Fibroblast of lung (primary cell): ENCODE measurements at regions not wholly inside any gene's neighbourhood (a gene's known extent, or its start where the extent isn't known, plus 50 kb on each side); places are given as distances from the start of the nearest gene placed in this dataset.

Experiments used
- DNase-seq, 2 donors: peaks; one replicate each; pipeline versions ENCODE4 v3.0.0 to v3.0.0-alpha.2; 2010; ENCODE audit warnings: low read depth in 2 of 2
- H2AFZ ChIP-seq: 2 replicates; pipeline ENCODE4 v1.5.1; 2012; ENCODE audit warnings: low read length, control low read depth, inconsistent platforms
- H3K27ac ChIP-seq: 2 replicates; pipeline ENCODE4 v1.5.1; 2011; ENCODE audit warnings: low read length, control low read depth; ENCODE audit not compliant: insufficient read depth
- H3K27me3 ChIP-seq: 2 replicates; pipeline ENCODE4 v1.5.1; 2011; ENCODE audit warnings: mild to moderate bottlenecking, low read length; ENCODE audit not compliant: control insufficient read depth, insufficient read depth
- H3K36me3 ChIP-seq: 2 replicates; pipeline ENCODE4 v1.5.1; 2011; ENCODE audit warnings: low read length; ENCODE audit not compliant: control insufficient read depth, insufficient read depth
- H3K4me1 ChIP-seq: 2 replicates; pipeline ENCODE4 v1.5.1; 2011; ENCODE audit warnings: low read length; ENCODE audit not compliant: control insufficient read depth, insufficient read depth; ENCODE audit errors: extremely low read depth
- H3K4me2 ChIP-seq: 2 replicates; pipeline ENCODE4 v1.5.1; 2011; ENCODE audit warnings: low read length, control low read depth; ENCODE audit not compliant: insufficient read depth; ENCODE audit errors: extremely low read depth
- H3K4me3 ChIP-seq, 4 experiments: fragments of 200-600 bp in 1 of 4; sonication (generic) in 1 of 4; replicated peaks in 1 of 4; 2 replicates each; pipeline ENCODE4 v1.5.1; 2011 to 2016; ENCODE audit warnings: low read length in 4 of 4, low read depth in 3 of 4, mild to moderate bottlenecking in 3 of 4, control low read depth in 2 of 4, inconsistent platforms in 1 of 4, mixed read lengths in 1 of 4; ENCODE audit not compliant: insufficient read depth in 1 of 4; ENCODE audit errors: control extremely low read depth in 1 of 4
- H3K79me2 ChIP-seq: 2 replicates; pipeline ENCODE4 v1.5.1; 2012; ENCODE audit warnings: mild to moderate bottlenecking, low read length, inconsistent platforms; ENCODE audit not compliant: control insufficient read depth, insufficient read depth
- H3K9ac ChIP-seq: 2 replicates; pipeline ENCODE4 v1.5.1; 2011; ENCODE audit warnings: mild to moderate bottlenecking, low read length, control low read depth; ENCODE audit not compliant: insufficient read depth
- H3K9me3 ChIP-seq: 2 replicates; pipeline ENCODE4 v1.5.1; 2012; ENCODE audit warnings: low read depth, low read length; ENCODE audit not compliant: control insufficient read depth, insufficient read depth
- H4K20me1 ChIP-seq: 2 replicates; pipeline ENCODE4 v1.5.1; 2011; ENCODE audit warnings: low read length; ENCODE audit not compliant: control insufficient read depth, insufficient read depth; ENCODE audit errors: extremely low read depth
- CTCF ChIP-seq, 2 donors: IDR thresholded peaks in 1 of 2; conservative IDR thresholded peaks in 1 of 2; 1 replicate in 1 of 2; 2 replicates in 1 of 2; pipeline ENCODE4 v1.5.1; 2011 to 2012; ENCODE audit warnings: low read length in 2 of 2, control low read depth in 1 of 2, inconsistent platforms in 1 of 2, low read depth in 1 of 2, mild to moderate bottlenecking in 1 of 2
- EZH2 ChIP-seq: IDR thresholded peaks from 2 replicates; pipeline ENCODE4 v1.5.1; 2012; ENCODE audit warnings: low read length, control low read depth, mild to moderate bottlenecking; ENCODE audit errors: missing control alignments

- Histone ChIP-seq H3K4me1 (no peaks in the 10 kb centered on the region), H3K27ac (no peak overlapping the region), H4K20me1 (no peaks in the 10 kb centered on the region), H3K79me2 (no peaks in the 10 kb centered on the region), H3K4me3 (no peak overlapping the region), H3K9me3 (no peaks in the 10 kb centered on the region), H3K9ac (no peak overlapping the region), H3K4me2 (no peak overlapping the region), H3K36me3 (no peaks in the 10 kb centered on the region), H2AFZ (no peak overlapping the region), H3K27me3 (no peaks in the 10 kb centered on the region)
- no peak for DNase-seq
- TF ChIP-seq EZH2: no peak
- no peak for TF ChIP-seq CTCF (conservative IDR thresholded peaks at IDR 0.05 in 1 of 2, IDR thresholded peaks at IDR 0.05 in 1 of 2; ENCODE audit: low read depth in 1 of 2, low read length in 2 of 2)
Observed at GRCh38 chr9:30197954-30198353, 2186.5 kb upstream of the ACO1 start.

GRCh38 chr9:30198463-30199309, 2185.8 kb upstream of the ACO1 start:
- H3K4me3 ChIP-seq: no peak overlapping the region
- H3K9ac ChIP-seq: no peak overlapping the region
- H2AFZ ChIP-seq: no peak overlapping the region
- no peaks in the 10 kb centered on the region for H3K9me3 ChIP-seq
- H3K4me1 ChIP-seq: no peaks in the 10 kb centered on the region
- H4K20me1 ChIP-seq: no peaks in the 10 kb centered on the region
- H3K27me3 ChIP-seq: no peaks in the 10 kb centered on the region
- no peak for DNase-seq
- H3K79me2 ChIP-seq: no peaks in the 10 kb centered on the region
- H3K27ac ChIP-seq: no peak overlapping the region
- no peaks in the 10 kb centered on the region for H3K36me3 ChIP-seq
- no peak overlapping the region for H3K4me2 ChIP-seq
- TF ChIP-seq CTCF (conservative IDR thresholded peaks at IDR 0.05 in 1 of 2, IDR thresholded peaks at IDR 0.05 in 1 of 2; ENCODE audit: low read depth in 1 of 2, low read length in 2 of 2): no peak
- no peak for TF ChIP-seq EZH2

GRCh38 chr9:30201024-30201423, 2183.4 kb upstream of the ACO1 start:
- no peaks in the 10 kb centered on the region for H3K9me3 ChIP-seq
- no peaks in the 10 kb centered on the region for H3K79me2 ChIP-seq
- no peak overlapping the region for H3K4me3 ChIP-seq
- no peak overlapping the region for H3K27ac ChIP-seq
- H4K20me1 ChIP-seq: no peaks in the 10 kb centered on the region
- no peak for DNase-seq
- H3K4me2 ChIP-seq: no peak overlapping the region
- H3K27me3 ChIP-seq: no peaks in the 10 kb centered on the region
- TF ChIP-seq EZH2 (no peak), CTCF (conservative IDR thresholded peaks at IDR 0.05 in 1 of 2, IDR thresholded peaks at IDR 0.05 in 1 of 2; ENCODE audit: low read depth in 1 of 2, low read length in 2 of 2) (no peak)
- no peaks in the 10 kb centered on the region for H3K36me3 ChIP-seq
- no peaks in the 10 kb centered on the region for H3K4me1 ChIP-seq
- H3K9ac ChIP-seq: no peak overlapping the region
- H2AFZ ChIP-seq: no peak overlapping the region
